ENCODE measurements at regions not wholly inside any gene's neighbourhood (a gene's known extent, or its start where the extent isn't known, plus 50 kb on each side); places are given as distances from the start of the nearest gene placed in this dataset.

- DNase-seq (ENCODE audit: low spot score) = no peak
- TF ChIP-seq CTCF (IDR thresholded peaks at IDR 0.05) = no peak
- no peak overlapping the region for H3K27ac ChIP-seq
- H3K4me3 ChIP-seq = no peak overlapping the region
Measured at GRCh38 chr11:81030186-81030585, 1589.4 kb upstream of the TENM4 start.

- no peak for TF ChIP-seq CTCF (IDR thresholded peaks at IDR 0.05)
- no peak for DNase-seq (ENCODE audit: low spot score)
- H3K27ac ChIP-seq = no peak overlapping the region
- no peak overlapping the region for H3K4me3 ChIP-seq
Measured at GRCh38 chr11:81026032-81026431, 1585.2 kb upstream of the TENM4 start.

GRCh38 chr11:81022057-81022456 lies 1581.2 kb upstream of the TENM4 start:
- no peak for DNase-seq (ENCODE audit: low spot score)
- no peak overlapping the region for H3K4me3 ChIP-seq
- H3K27ac ChIP-seq = no peak overlapping the region
- no peak for TF ChIP-seq CTCF (IDR thresholded peaks at IDR 0.05)

GRCh38 chr11:81010631-81011030 lies 1569.8 kb upstream of the TENM4 start:
- H3K27ac ChIP-seq = no peak overlapping the region
- no peak for DNase-seq (ENCODE audit: low spot score)
- H3K4me3 ChIP-seq = no peak overlapping the region
- TF ChIP-seq CTCF (IDR thresholded peaks at IDR 0.05) = no peak

- H3K27ac ChIP-seq = no peak overlapping the region
- TF ChIP-seq CTCF (IDR thresholded peaks at IDR 0.05) = no peak
- H3K4me3 ChIP-seq = no peak overlapping the region
- no peak for DNase-seq (ENCODE audit: low spot score)
Measured at GRCh38 chr11:81007046-81007445, 1566.2 kb upstream of the TENM4 start.

GRCh38 chr11:81005595-81005994 lies 1564.8 kb upstream of the TENM4 start:
- no peak overlapping the region for H3K27ac ChIP-seq
- H3K4me3 ChIP-seq = no peak overlapping the region
- no peak for DNase-seq (ENCODE audit: low spot score)
- no peak for TF ChIP-seq CTCF (IDR thresholded peaks at IDR 0.05)

- TF ChIP-seq CTCF (IDR thresholded peaks at IDR 0.05) = no peak
- DNase-seq (ENCODE audit: low spot score) = no peak
- no peak overlapping the region for H3K4me3 ChIP-seq
Measured at GRCh38 chr11:81004576-81004975, 1563.7 kb upstream of the TENM4 start.

More at GRCh38 chr11:81004576-81004975, 1563.7 kb upstream of the TENM4 start:
- no peak overlapping the region for H3K27ac ChIP-seq

Measured in coronary artery (tissue), 2 donors.